GM12891 (cell line): ENCODE measurements at regions not wholly inside any gene's neighbourhood (a gene's known extent, or its start where the extent isn't known, plus 50 kb on each side); places are given as distances from the start of the nearest gene placed in this dataset.

Experiments
- PAX5 ChIP-seq: IDR thresholded peaks from 2 replicates; pipeline ENCODE4 v1.6.1; 2011; ENCODE audit warnings: low read length, moderate library complexity, mild to moderate bottlenecking; ENCODE audit not compliant: insufficient read depth, severe bottlenecking
- POLR2A ChIP-seq: IDR thresholded peaks from 2 replicates; pipeline ENCODE4 v1.6.1; 2011; ENCODE audit warnings: low read depth, low read length, control low read depth
- POLR2AphosphoS5 ChIP-seq: IDR thresholded peaks from 2 replicates; pipeline ENCODE4 v1.6.1; 2011; ENCODE audit warnings: low read depth, low read length, control low read depth
- SPI1 ChIP-seq: IDR thresholded peaks from 2 replicates; pipeline ENCODE4 v1.6.1; 2011; ENCODE audit warnings: low read depth, low read length, control low read depth

GRCh38 chr17:6326483-6326882, 108.4 kb downstream of the AIPL1 start:
- TF ChIP-seq POLR2AphosphoS5 (no peak), SPI1 (no peak), POLR2A (no peak), PAX5 (no peak)
